ENCODE measurements at regions not wholly inside any gene's neighbourhood (a gene's known extent, or its start where the extent isn't known, plus 50 kb on each side); places are given as distances from the start of the nearest gene placed in this dataset.
"Not testable (repeated sequence)": the region's sequence is repeated elsewhere in the genome, so short reads cannot be mapped to it uniquely, and the experiment has no call there.

- no peak overlapping the region for H3K4me3 ChIP-seq
- H3K36me3 ChIP-seq, result no peaks in the 10 kb centered on the region
- TF ChIP-seq CTCF (IDR thresholded peaks at IDR 0.05), result no peak
- TF ChIP-seq POLR2A (IDR thresholded peaks at IDR 0.05), result no peak
- H3K9me3 ChIP-seq, result no peaks in the 10 kb centered on the region
- DNase-seq, result no peak
- no peak overlapping the region for H3K27ac ChIP-seq
- H3K27me3 ChIP-seq, result no peaks in the 10 kb centered on the region
- H3K4me1 ChIP-seq, result no peaks in the 10 kb centered on the region
These were observed 638.8 kb upstream of the VRK2 start for GRCh38 chr2:57407772-57408201.

GRCh38 chr2:57408587-57408986 is 638.0 kb upstream of the VRK2 start:
- TF ChIP-seq CTCF (IDR thresholded peaks at IDR 0.05) (no peak), POLR2A (IDR thresholded peaks at IDR 0.05) (no peak)
- no peaks in the 10 kb centered on the region for H3K9me3 ChIP-seq
- H3K4me3 ChIP-seq, result no peak overlapping the region
- H3K27ac ChIP-seq, result no peak overlapping the region
- H3K36me3 ChIP-seq, result no peaks in the 10 kb centered on the region
- DNase-seq, result no peak
- H3K4me1 ChIP-seq, result no peaks in the 10 kb centered on the region
- no peaks in the 10 kb centered on the region for H3K27me3 ChIP-seq

- TF ChIP-seq POLR2A (IDR thresholded peaks at IDR 0.05) (no peak), CTCF (IDR thresholded peaks at IDR 0.05) (no peak)
- Histone ChIP-seq H3K4me3 (no peak overlapping the region), H3K27ac (no peak overlapping the region), H3K9me3 (no peaks in the 10 kb centered on the region), H3K4me1 (no peaks in the 10 kb centered on the region), H3K27me3 (no peaks in the 10 kb centered on the region), H3K36me3 (no peaks in the 10 kb centered on the region)
- no peak for DNase-seq
These were observed 629.6 kb upstream of the VRK2 start for GRCh38 chr2:57417007-57417406.

- H3K4me3 ChIP-seq, H3K4me1 ChIP-seq, H3K27me3 ChIP-seq, H3K27ac ChIP-seq, DNase-seq, H3K9me3 ChIP-seq, H3K36me3 ChIP-seq: not testable (repeated sequence)
These were observed 627.7 kb upstream of the VRK2 start for GRCh38 chr2:57418859-57419346.

GRCh38 chr2:57429831-57430230 is 616.8 kb upstream of the VRK2 start:
- no peaks in the 10 kb centered on the region for H3K36me3 ChIP-seq
- no peaks in the 10 kb centered on the region for H3K4me1 ChIP-seq
- H3K27ac ChIP-seq, result no peak overlapping the region
- no peak for DNase-seq
- H3K4me3 ChIP-seq, result no peak overlapping the region
- TF ChIP-seq POLR2A (IDR thresholded peaks at IDR 0.05) (no peak), CTCF (IDR thresholded peaks at IDR 0.05) (no peak)
- H3K9me3 ChIP-seq, result no peaks in the 10 kb centered on the region
- H3K27me3 ChIP-seq, result no peaks in the 10 kb centered on the region

GRCh38 chr2:57432528-57432927 is 614.1 kb upstream of the VRK2 start:
- H3K27ac ChIP-seq, result no peak overlapping the region
- no peak overlapping the region for H3K4me3 ChIP-seq
- no peak for TF ChIP-seq CTCF (IDR thresholded peaks at IDR 0.05)
- TF ChIP-seq POLR2A (IDR thresholded peaks at IDR 0.05), result no peak
- no peaks in the 10 kb centered on the region for H3K9me3 ChIP-seq
- H3K4me1 ChIP-seq, result no peaks in the 10 kb centered on the region
- no peaks in the 10 kb centered on the region for H3K27me3 ChIP-seq
- no peak for DNase-seq
- H3K36me3 ChIP-seq, result no peaks in the 10 kb centered on the region
